ENCODE measurements at regions not wholly inside any gene's neighbourhood (a gene's known extent, or its start where the extent isn't known, plus 50 kb on each side); places are given as distances from the start of the nearest gene placed in this dataset.

- Histone ChIP-seq H3K9ac (ENCODE audit: control insufficient read depth, extremely low read depth, insufficient read depth, low read length) (no peak overlapping the region), H3K36me3 (ENCODE audit: control insufficient read depth in 2 of 2, extremely low read depth in 1 of 2, insufficient read depth in 2 of 2, low read length in 2 of 2) (no peaks in the 10 kb centered on the region), H3K79me2 (ENCODE audit: control insufficient read depth, insufficient read depth, low read length) (no peaks in the 10 kb centered on the region), H3K4me3 (ENCODE audit: control insufficient read depth in 2 of 3, extremely low read depth in 1 of 3, insufficient read depth in 2 of 3, low read depth in 1 of 3, low read length in 3 of 3) (no peak overlapping the region), H3K27me3 (ENCODE audit: control insufficient read depth, extremely low read depth, insufficient read depth, low read length) (no peaks in the 10 kb centered on the region), H3K27ac (ENCODE audit: control insufficient read depth, insufficient read depth, low read length) (no peak overlapping the region), H3K9me1 (ENCODE audit: control insufficient read depth, extremely low read depth, insufficient read depth, low read length) (no peaks in the 10 kb centered on the region), H3K4me2 (ENCODE audit: control insufficient read depth, extremely low read depth, insufficient read depth, low read depth, low read length) (no peak overlapping the region), H3K9me3 (ENCODE audit: control insufficient read depth, low read depth, low read length) (no peaks in the 10 kb centered on the region), H4K20me1 (ENCODE audit: control insufficient read depth, extremely low read depth, insufficient read depth, low read length) (no peaks in the 10 kb centered on the region), H3K4me1 (ENCODE audit: control insufficient read depth, extremely low read depth, insufficient read depth, low read length) (no peaks in the 10 kb centered on the region), H2AFZ (ENCODE audit: control insufficient read depth, low read length) (no peak overlapping the region)
- no peak for DNase-seq (ENCODE audit: low read depth, low spot score)
- no peak for FAIRE-seq
- TF ChIP-seq EZH2 (IDR thresholded peaks at IDR 0.05; ENCODE audit: low read length), result no peak
- TF ChIP-seq CTCF (optimal IDR thresholded peaks at IDR 0.05 in 1 of 3, IDR thresholded peaks at IDR 0.05 in 1 of 3, conservative IDR thresholded peaks at IDR 0.05 in 1 of 3; ENCODE audit: extremely low read depth in 1 of 3, insufficient read depth in 2 of 3, low read length in 3 of 3), result no peak
- dilution Hi-C loops (cut with MboI; ENCODE audit: extremely low pct_ligation_motif_present, low sequenced_read_pairs), result no loop called here
These were observed 812.4 kb downstream of the STPG2 start for GRCh38 chr4:97330917-97331316.

- no peak overlapping the region for H3K9ac ChIP-seq (ENCODE audit: control insufficient read depth, extremely low read depth, insufficient read depth, low read length)
- no peak overlapping the region for H2AFZ ChIP-seq (ENCODE audit: control insufficient read depth, low read length)
- no peak overlapping the region for H3K4me3 ChIP-seq (ENCODE audit: control insufficient read depth in 2 of 3, extremely low read depth in 1 of 3, insufficient read depth in 2 of 3, low read depth in 1 of 3, low read length in 3 of 3)
- H3K27ac ChIP-seq (ENCODE audit: control insufficient read depth, insufficient read depth, low read length), result no peak overlapping the region
- no peak for DNase-seq (ENCODE audit: low read depth, low spot score)
- no peaks in the 10 kb centered on the region for H3K79me2 ChIP-seq (ENCODE audit: control insufficient read depth, insufficient read depth, low read length)
- dilution Hi-C loops (cut with MboI; ENCODE audit: extremely low pct_ligation_motif_present, low sequenced_read_pairs), result no loop called here
- no peaks in the 10 kb centered on the region for H3K36me3 ChIP-seq (ENCODE audit: control insufficient read depth in 2 of 2, extremely low read depth in 1 of 2, insufficient read depth in 2 of 2, low read length in 2 of 2)
- FAIRE-seq, result no peak
- H4K20me1 ChIP-seq (ENCODE audit: control insufficient read depth, extremely low read depth, insufficient read depth, low read length), result no peaks in the 10 kb centered on the region
- H3K9me3 ChIP-seq (ENCODE audit: control insufficient read depth, low read depth, low read length), result no peaks in the 10 kb centered on the region
- no peak overlapping the region for H3K4me2 ChIP-seq (ENCODE audit: control insufficient read depth, extremely low read depth, insufficient read depth, low read depth, low read length)
- no peaks in the 10 kb centered on the region for H3K27me3 ChIP-seq (ENCODE audit: control insufficient read depth, extremely low read depth, insufficient read depth, low read length)
- no peaks in the 10 kb centered on the region for H3K9me1 ChIP-seq (ENCODE audit: control insufficient read depth, extremely low read depth, insufficient read depth, low read length)
- no peaks in the 10 kb centered on the region for H3K4me1 ChIP-seq (ENCODE audit: control insufficient read depth, extremely low read depth, insufficient read depth, low read length)
- TF ChIP-seq CTCF (optimal IDR thresholded peaks at IDR 0.05 in 1 of 3, IDR thresholded peaks at IDR 0.05 in 1 of 3, conservative IDR thresholded peaks at IDR 0.05 in 1 of 3; ENCODE audit: extremely low read depth in 1 of 3, insufficient read depth in 2 of 3, low read length in 3 of 3) (no peak), EZH2 (IDR thresholded peaks at IDR 0.05; ENCODE audit: low read length) (no peak)
These were observed 808.9 kb downstream of the STPG2 start for GRCh38 chr4:97334348-97334747.

All from keratinocyte (primary cell).